Left lung (tissue), 4 donors: ENCODE measurements at regions not wholly inside any gene's neighbourhood (a gene's known extent, or its start where the extent isn't known, plus 50 kb on each side); places are given as distances from the start of the nearest gene placed in this dataset.

Experiments used
- ATAC-seq: fragments of 200-7000 bp; cut with Tn5 transposase; one replicate; pipeline ENCODE4 v1.9.1; 2020; ENCODE audit warnings: moderate library complexity
- DNase-seq, 4 donors: peaks; one replicate each; pipeline ENCODE4 v3.0.0-alpha.2; 2013 to 2020
- H3K27ac ChIP-seq, 2 donors: fragments of 200-600 bp; sonication (generic) in 1 of 2; one replicate each; pipeline versions ENCODE4 v1.5.0 to v1.8.0; 2020 to 2021
- H3K27me3 ChIP-seq, 2 donors: fragments of 200-600 bp; sonication (generic) in 1 of 2; one replicate each; pipeline versions ENCODE4 v1.5.0 to v1.8.0; 2020 to 2021
- H3K36me3 ChIP-seq, 2 donors: fragments of 200-600 bp; sonication (generic) in 1 of 2; one replicate each; pipeline versions ENCODE4 v1.5.0 to v1.8.0; 2020 to 2021
- H3K4me1 ChIP-seq, 2 donors: fragments of 200-600 bp; one replicate each; pipeline ENCODE4 v1.8.0; 2021
- H3K4me3 ChIP-seq, 2 donors: fragments of 200-600 bp; sonication (generic) in 1 of 2; one replicate each; pipeline versions ENCODE4 v1.5.0 to v1.8.0; 2020 to 2021; ENCODE audit warnings: mild to moderate bottlenecking in 1 of 2
- H3K9me3 ChIP-seq, 2 donors: fragments of 200-600 bp; sonication (generic) in 1 of 2; one replicate each; pipeline versions ENCODE4 v1.5.0 to v1.8.0; 2020 to 2021
- intact Hi-C, 2 donors: fragments of 100-400 bp; cut with DNase I; formaldehyde crosslinking; loops; one replicate each; pipeline versions ENCODE4 v1.11.2 to v1.14.2; 2022
- TF ChIP-seq, protein P1 (sequence below), 2 donors: fragments of 200-600 bp; sonication (generic) in 1 of 2; IDR thresholded peaks; one replicate each; pipeline versions ENCODE4 v1.5.0 to v1.8.0; 2021; ENCODE audit warnings: antibody characterized with exemption in 2 of 2
- donor health status: DM: no; HTN: yes; CAD: no.
- donor health status: DM: no; HTN: no; CAD: no.

GRCh38 chr12:124428792-124429281 lies 133.9 kb downstream of the RFLNA start:
- intact Hi-C loops: no loop called here

GRCh38 chr12:124428136-124428791 lies 133.4 kb downstream of the RFLNA start:
- DNase-seq (no peak), ATAC-seq (peak; percentile 10)
- H3K4me1 ChIP-seq: peaks cover 22 to 62% of the 10 kb centered on the region in 2 donors
- H3K27ac ChIP-seq: peak overlapping the region in 1 of 2 donors; percentile 57
- peaks cover 0 to 75% of the 10 kb centered on the region in 2 donors for H3K36me3 ChIP-seq
- no peaks in the 10 kb centered on the region for H3K9me3 ChIP-seq
- H3K4me3 ChIP-seq: no peak overlapping the region
- no peaks in the 10 kb centered on the region for H3K27me3 ChIP-seq
- TF ChIP-seq, protein P1, sequence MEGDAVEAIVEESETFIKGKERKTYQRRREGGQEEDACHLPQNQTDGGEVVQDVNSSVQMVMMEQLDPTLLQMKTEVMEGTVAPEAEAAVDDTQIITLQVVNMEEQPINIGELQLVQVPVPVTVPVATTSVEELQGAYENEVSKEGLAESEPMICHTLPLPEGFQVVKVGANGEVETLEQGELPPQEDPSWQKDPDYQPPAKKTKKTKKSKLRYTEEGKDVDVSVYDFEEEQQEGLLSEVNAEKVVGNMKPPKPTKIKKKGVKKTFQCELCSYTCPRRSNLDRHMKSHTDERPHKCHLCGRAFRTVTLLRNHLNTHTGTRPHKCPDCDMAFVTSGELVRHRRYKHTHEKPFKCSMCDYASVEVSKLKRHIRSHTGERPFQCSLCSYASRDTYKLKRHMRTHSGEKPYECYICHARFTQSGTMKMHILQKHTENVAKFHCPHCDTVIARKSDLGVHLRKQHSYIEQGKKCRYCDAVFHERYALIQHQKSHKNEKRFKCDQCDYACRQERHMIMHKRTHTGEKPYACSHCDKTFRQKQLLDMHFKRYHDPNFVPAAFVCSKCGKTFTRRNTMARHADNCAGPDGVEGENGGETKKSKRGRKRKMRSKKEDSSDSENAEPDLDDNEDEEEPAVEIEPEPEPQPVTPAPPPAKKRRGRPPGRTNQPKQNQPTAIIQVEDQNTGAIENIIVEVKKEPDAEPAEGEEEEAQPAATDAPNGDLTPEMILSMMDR (IDR thresholded peaks at IDR 0.05): no peak
- intact Hi-C loops: no loop called here

More at GRCh38 chr12:124428792-124429281, 133.9 kb downstream of the RFLNA start:
- no peaks in the 10 kb centered on the region for H3K27me3 ChIP-seq
- H3K36me3 ChIP-seq: peaks cover 0 to 72% of the 10 kb centered on the region in 2 donors
- ATAC-seq: peak; percentile 1
- no peaks in the 10 kb centered on the region for H3K9me3 ChIP-seq
- H3K4me1 ChIP-seq: peaks cover 19 to 59% of the 10 kb centered on the region in 2 donors
- H3K4me3 ChIP-seq: no peak overlapping the region
- H3K27ac ChIP-seq: peak overlapping the region in 1 of 2 donors; percentile 57
- TF ChIP-seq, protein P1 (IDR thresholded peaks at IDR 0.05): no peak
- DNase-seq: no peak

GRCh38 chr12:124426594-124427555 lies 132.0 kb downstream of the RFLNA start:
- peak overlapping the region; percentile 13 to 24 for H3K27ac ChIP-seq
- no peaks in the 10 kb centered on the region for H3K27me3 ChIP-seq
- ATAC-seq (no peak), DNase-seq (no peak)
- intact Hi-C loops: no loop called here
- TF ChIP-seq, protein P1 (IDR thresholded peaks at IDR 0.05): no peak
- no peaks in the 10 kb centered on the region for H3K9me3 ChIP-seq
- H3K4me1 ChIP-seq: peaks cover 33 to 60% of the 10 kb centered on the region in 2 donors
- H3K4me3 ChIP-seq: no peak overlapping the region
- peaks cover 0 to 84% of the 10 kb centered on the region in 2 donors for H3K36me3 ChIP-seq

GRCh38 chr12:124425667-124426066 lies 130.8 kb downstream of the RFLNA start:
- H3K9me3 ChIP-seq: no peaks in the 10 kb centered on the region
- DNase-seq: no peak
- no peak overlapping the region for H3K4me3 ChIP-seq
- TF ChIP-seq, protein P1 (IDR thresholded peaks at IDR 0.05): no peak
- H3K4me1 ChIP-seq: peaks cover 33 to 65% of the 10 kb centered on the region in 2 donors
- no peak overlapping the region for H3K27ac ChIP-seq
- no peaks in the 10 kb centered on the region for H3K27me3 ChIP-seq
- no peak for ATAC-seq
- intact Hi-C loops: no loop called here
- H3K36me3 ChIP-seq: peaks cover 0 to 95% of the 10 kb centered on the region in 2 donors

- Histone ChIP-seq H3K4me3 (no peak overlapping the region), H3K27ac (no peak overlapping the region)
Observed at GRCh38 chr12:124424516-124424905, 129.6 kb downstream of the RFLNA start.

More at GRCh38 chr12:124424516-124424905, 129.6 kb downstream of the RFLNA start:
- no peaks in the 10 kb centered on the region for H3K9me3 ChIP-seq
- DNase-seq (no peak), ATAC-seq (no peak)
- intact Hi-C loops: no loop called here
- peaks cover 33 to 64% of the 10 kb centered on the region in 2 donors for H3K4me1 ChIP-seq
- no peaks in the 10 kb centered on the region for H3K27me3 ChIP-seq
- H3K36me3 ChIP-seq: peaks cover 0 to 95% of the 10 kb centered on the region in 2 donors
- TF ChIP-seq, protein P1 (IDR thresholded peaks at IDR 0.05): no peak
